ENCODE measurements at regions not wholly inside any gene's neighbourhood (a gene's known extent, or its start where the extent isn't known, plus 50 kb on each side); places are given as distances from the start of the nearest gene placed in this dataset.

DNA sequence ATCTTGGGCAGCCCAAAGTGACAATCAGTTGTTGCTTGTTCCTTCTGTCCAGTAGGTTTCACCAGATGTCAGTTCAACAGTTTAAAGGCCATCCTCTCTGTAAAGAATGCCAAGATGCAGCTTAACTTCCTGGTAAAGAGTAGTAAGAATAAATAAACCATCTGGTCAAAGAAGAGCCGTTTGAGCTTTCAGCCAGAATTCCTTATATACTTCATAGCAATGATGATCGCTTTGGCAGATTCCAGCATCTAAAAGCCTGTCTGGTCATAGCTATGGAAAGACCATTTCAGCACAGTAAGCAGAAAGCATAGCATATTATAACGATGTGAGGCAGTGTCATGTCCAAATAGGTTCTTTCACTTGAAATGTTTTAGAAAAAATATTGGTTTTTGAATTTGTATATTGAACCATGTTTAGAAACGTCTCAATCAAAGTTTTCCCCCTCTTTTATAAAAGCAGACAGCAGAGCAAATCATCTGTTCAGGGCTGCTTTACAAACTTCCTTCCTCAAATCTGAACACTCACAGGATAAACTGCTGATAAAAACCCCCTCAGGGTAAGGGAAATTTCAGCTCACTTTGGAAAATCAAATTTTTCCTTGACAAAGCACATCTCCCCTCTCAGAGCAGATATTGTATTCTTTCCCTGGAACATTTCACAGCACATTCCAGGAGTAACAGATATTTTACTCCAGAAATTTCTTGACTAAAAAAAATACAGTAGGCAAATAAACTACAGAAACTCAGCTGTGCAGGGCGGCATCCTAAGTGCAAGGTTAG is 184.1 kb downstream of the NOC3L start:
- no peak for DNase-seq (ENCODE audit: low spot score)
- Mint-ChIP-seq H3K9me3 (ENCODE audit: low read depth) (no peaks in the 10 kb centered on the region), H3K36me3 (ENCODE audit: low read depth) (peaks cover 2% of the 10 kb centered on the region), H3K4me1 (ENCODE audit: low read depth) (peaks cover 50% of the 10 kb centered on the region), H3K4me3 (ENCODE audit: unreplicated experiment) (no peak overlapping the region), H3K27me3 (ENCODE audit: low read depth) (no peaks in the 10 kb centered on the region), H3K27ac (ENCODE audit: unreplicated experiment) (peak overlapping the region; percentile 72)
- TF ChIP-seq, protein P1, sequence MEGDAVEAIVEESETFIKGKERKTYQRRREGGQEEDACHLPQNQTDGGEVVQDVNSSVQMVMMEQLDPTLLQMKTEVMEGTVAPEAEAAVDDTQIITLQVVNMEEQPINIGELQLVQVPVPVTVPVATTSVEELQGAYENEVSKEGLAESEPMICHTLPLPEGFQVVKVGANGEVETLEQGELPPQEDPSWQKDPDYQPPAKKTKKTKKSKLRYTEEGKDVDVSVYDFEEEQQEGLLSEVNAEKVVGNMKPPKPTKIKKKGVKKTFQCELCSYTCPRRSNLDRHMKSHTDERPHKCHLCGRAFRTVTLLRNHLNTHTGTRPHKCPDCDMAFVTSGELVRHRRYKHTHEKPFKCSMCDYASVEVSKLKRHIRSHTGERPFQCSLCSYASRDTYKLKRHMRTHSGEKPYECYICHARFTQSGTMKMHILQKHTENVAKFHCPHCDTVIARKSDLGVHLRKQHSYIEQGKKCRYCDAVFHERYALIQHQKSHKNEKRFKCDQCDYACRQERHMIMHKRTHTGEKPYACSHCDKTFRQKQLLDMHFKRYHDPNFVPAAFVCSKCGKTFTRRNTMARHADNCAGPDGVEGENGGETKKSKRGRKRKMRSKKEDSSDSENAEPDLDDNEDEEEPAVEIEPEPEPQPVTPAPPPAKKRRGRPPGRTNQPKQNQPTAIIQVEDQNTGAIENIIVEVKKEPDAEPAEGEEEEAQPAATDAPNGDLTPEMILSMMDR (IDR thresholded peaks at IDR 0.05) = no peak

- Mint-ChIP-seq H3K4me3 (ENCODE audit: unreplicated experiment) (no peak overlapping the region), H3K27ac (ENCODE audit: unreplicated experiment) (no peak overlapping the region), H3K9me3 (ENCODE audit: low read depth) (no peaks in the 10 kb centered on the region), H3K27me3 (ENCODE audit: low read depth) (no peaks in the 10 kb centered on the region), H3K36me3 (ENCODE audit: low read depth) (peaks cover 2% of the 10 kb centered on the region), H3K4me1 (ENCODE audit: low read depth) (peaks cover 55% of the 10 kb centered on the region)
- TF ChIP-seq, protein P1 (IDR thresholded peaks at IDR 0.05) = no peak
- DNase-seq (ENCODE audit: low spot score) = no peak
Observed at GRCh38 chr10:94180576-94180975, 182.2 kb downstream of the NOC3L start.

- Mint-ChIP-seq H3K9me3 (ENCODE audit: low read depth) (no peaks in the 10 kb centered on the region), H3K4me3 (ENCODE audit: unreplicated experiment) (no peak overlapping the region), H3K36me3 (ENCODE audit: low read depth) (peaks cover 1% of the 10 kb centered on the region), H3K27ac (ENCODE audit: unreplicated experiment) (peak overlapping the region; percentile 83), H3K27me3 (ENCODE audit: low read depth) (no peaks in the 10 kb centered on the region), H3K4me1 (ENCODE audit: low read depth) (peaks cover 33% of the 10 kb centered on the region)
- no peak for DNase-seq (ENCODE audit: low spot score)
- TF ChIP-seq, protein P1 (IDR thresholded peaks at IDR 0.05) = no peak
Observed at GRCh38 chr10:94183666-94184264, 179.0 kb downstream of the NOC3L start.

GRCh38 chr10:94186722-94187121 is 176.0 kb downstream of the NOC3L start:
- Mint-ChIP-seq H3K9me3 (ENCODE audit: low read depth) (no peaks in the 10 kb centered on the region), H3K36me3 (ENCODE audit: low read depth) (peaks cover 1% of the 10 kb centered on the region), H3K4me3 (ENCODE audit: unreplicated experiment) (no peak overlapping the region), H3K27me3 (ENCODE audit: low read depth) (no peaks in the 10 kb centered on the region), H3K27ac (ENCODE audit: unreplicated experiment) (no peak overlapping the region), H3K4me1 (ENCODE audit: low read depth) (peaks cover 26% of the 10 kb centered on the region)
- TF ChIP-seq, protein P1 (IDR thresholded peaks at IDR 0.05) = no peak
- no peak for DNase-seq (ENCODE audit: low spot score)

- Mint-ChIP-seq H3K4me3 (ENCODE audit: unreplicated experiment) (no peak overlapping the region), H3K27me3 (ENCODE audit: low read depth) (no peaks in the 10 kb centered on the region), H3K4me1 (ENCODE audit: low read depth) (peaks cover 44% of the 10 kb centered on the region), H3K9me3 (ENCODE audit: low read depth) (no peaks in the 10 kb centered on the region), H3K36me3 (ENCODE audit: low read depth) (peaks cover 1% of the 10 kb centered on the region), H3K27ac (ENCODE audit: unreplicated experiment) (no peak overlapping the region)
- TF ChIP-seq, protein P1 (IDR thresholded peaks at IDR 0.05) = no peak
- DNase-seq (ENCODE audit: low spot score) = no peak
Observed at GRCh38 chr10:94192333-94192732, 170.4 kb downstream of the NOC3L start.
